ENCODE measurements at regions not wholly inside any gene's neighbourhood (a gene's known extent, or its start where the extent isn't known, plus 50 kb on each side); places are given as distances from the start of the nearest gene placed in this dataset.

- TF ChIP-seq POLR2A (IDR thresholded peaks at IDR 0.05) (no peak), CTCF (IDR thresholded peaks at IDR 0.05) (no peak)
These were observed 139.2 kb upstream of the ADAMTS9 start for GRCh38 chr3:64827019-64827418.
